Activated CD8-positive, alpha-beta T cell treated with anti-CD3 and anti-CD28 coated beads for 36 hours (primary cell): ENCODE measurements at regions not wholly inside any gene's neighbourhood (a gene's known extent, or its start where the extent isn't known, plus 50 kb on each side); places are given as distances from the start of the nearest gene placed in this dataset.

Experiments
- ATAC-seq: fragments of 200-7000 bp; cut with Tn5 transposase; one replicate; pipeline ENCODE4 v1.10.0; 2021; ENCODE audit warnings: mild to moderate bottlenecking, moderate library complexity
- CTCF ChIA-PET: fragments of 350-600 bp; sonication (Branson Sonifier 250); formaldehyde crosslinking; loops from one replicate; lab custom pipeline; 2021; ENCODE audit warnings: antibody characterized with exemption; lab: Charles Lee
- POLR2A ChIA-PET: fragments of 350-600 bp; sonication (Branson Sonifier 250); formaldehyde crosslinking; loops from one replicate; lab custom pipeline; 2021; ENCODE audit warnings: antibody characterized with exemption; lab: Charles Lee
- DNase-seq: peaks from one replicate; pipeline ENCODE4 v3.0.0-alpha.2; 2020
- H3K27ac Mint-ChIP-seq: one replicate; pipeline ENCODE4 v1.8.0; 2021; ENCODE audit warnings: mild to moderate bottlenecking, mixed read lengths
- H3K27me3 Mint-ChIP-seq: one replicate; pipeline ENCODE4 v1.8.0; 2021; ENCODE audit warnings: mixed read lengths
- H3K36me3 Mint-ChIP-seq: one replicate; pipeline ENCODE4 v1.8.0; 2021; ENCODE audit warnings: low read depth, mixed read lengths
- H3K4me1 Mint-ChIP-seq: one replicate; pipeline ENCODE4 v1.8.0; 2021; ENCODE audit warnings: low read depth, mixed read lengths
- H3K4me3 Mint-ChIP-seq: one replicate; pipeline ENCODE4 v1.8.0; 2021; ENCODE audit warnings: mild to moderate bottlenecking, moderate library complexity, mixed read lengths
- H3K9me3 Mint-ChIP-seq: one replicate; pipeline ENCODE4 v1.8.0; 2021; ENCODE audit warnings: mixed read lengths
- CTCF ChIP-seq: fragments of 200-600 bp; IDR thresholded peaks from one replicate; pipeline ENCODE4 v1.8.0; 2022; ENCODE audit warnings: antibody characterized with exemption, mild to moderate bottlenecking
- intact Hi-C: fragments of 100-400 bp; cut with micrococcal nuclease; formaldehyde crosslinking; loops from one replicate; pipeline ENCODE4 v1.10.0; 2022

GRCh38 chr2:217150236-217150635 is 290.4 kb upstream of the TNP1 start:
- Mint-ChIP-seq H3K27ac (no peak overlapping the region), H3K36me3 (no peaks in the 10 kb centered on the region), H3K4me1 (no peaks in the 10 kb centered on the region), H3K4me3 (no peak overlapping the region), H3K9me3 (no peaks in the 10 kb centered on the region), H3K27me3 (peaks cover 7% of the 10 kb centered on the region)
- ChIA-PET POLR2A (no interaction called here), CTCF (no interaction called here)
- intact Hi-C loops = no loop called here
- TF ChIP-seq CTCF = no peak
- DNase-seq (no peak), ATAC-seq (no peak)

DNA sequence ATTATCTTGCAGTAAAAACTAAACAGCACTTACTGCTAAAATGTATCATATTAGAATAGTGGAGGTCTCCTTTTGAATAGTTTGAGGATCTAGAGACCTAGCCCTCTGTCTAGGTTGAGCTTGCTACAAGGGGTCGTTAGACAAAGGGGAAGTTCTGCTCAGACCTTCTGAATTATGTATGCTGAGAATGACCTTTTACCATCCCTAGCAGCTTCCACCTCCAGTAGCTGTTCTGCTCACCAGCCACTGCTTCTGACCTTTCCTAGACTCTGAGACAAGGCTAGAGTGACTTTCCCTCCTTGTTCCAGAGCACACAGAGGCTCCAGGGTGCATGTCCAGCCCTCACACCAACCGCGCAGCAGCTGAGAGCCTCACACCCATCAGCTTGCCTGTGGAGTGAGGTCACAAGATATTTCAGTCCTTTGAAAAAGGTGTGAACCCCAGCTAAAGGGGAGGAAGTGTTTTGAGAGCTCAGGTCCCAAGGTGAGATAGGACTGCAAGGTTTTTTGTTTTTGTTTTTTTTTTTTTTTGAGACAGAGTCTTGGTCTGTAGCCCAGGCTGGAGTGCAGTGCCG is 289.3 kb upstream of the TNP1 start:
- Mint-ChIP-seq H3K4me1 (no peaks in the 10 kb centered on the region), H3K36me3 (no peaks in the 10 kb centered on the region), H3K27me3 (peaks cover 7% of the 10 kb centered on the region), H3K27ac (no peak overlapping the region), H3K4me3 (no peak overlapping the region), H3K9me3 (no peaks in the 10 kb centered on the region)
- POLR2A ChIA-PET = no interaction called here
- ATAC-seq = no peak
- CTCF ChIA-PET = interaction anchor here (1.2 kb wide), 1 partner anchor 462 kb away, joined by 3 read pairs; no protein-coding TSS in a partner anchor
- intact Hi-C loops = no loop called here
- TF ChIP-seq CTCF = no peak
- DNase-seq = no peak

- no peak for ATAC-seq
- Mint-ChIP-seq H3K9me3 (no peaks in the 10 kb centered on the region), H3K27ac (no peak overlapping the region), H3K4me1 (no peaks in the 10 kb centered on the region), H3K36me3 (no peaks in the 10 kb centered on the region), H3K4me3 (no peak overlapping the region), H3K27me3 (peaks cover 7% of the 10 kb centered on the region)
- no peak for TF ChIP-seq CTCF
- POLR2A ChIA-PET = no interaction called here
- CTCF ChIA-PET = interaction anchor here (1.3 kb wide), 1 partner anchor 89 kb away, joined by 3 read pairs; no protein-coding TSS in a partner anchor
- no peak for DNase-seq
- intact Hi-C loops = no loop called here
These were observed 288.0 kb upstream of the TNP1 start for GRCh38 chr2:217147818-217148217.

GRCh38 chr2:217146956-217147355 is 287.1 kb upstream of the TNP1 start:
- DNase-seq (no peak), ATAC-seq (no peak)
- Mint-ChIP-seq H3K4me1 (no peaks in the 10 kb centered on the region), H3K27ac (no peak overlapping the region), H3K36me3 (peaks cover 2% of the 10 kb centered on the region), H3K9me3 (peaks cover 6% of the 10 kb centered on the region), H3K4me3 (no peak overlapping the region), H3K27me3 (peaks cover 7% of the 10 kb centered on the region)
- TF ChIP-seq CTCF = no peak
- CTCF ChIA-PET = interaction anchor here (0.6 to 1.3 kb wide), 2 partner anchors 89 to 201 kb away, joined by 3 read pairs; no protein-coding TSS in a partner anchor
- POLR2A ChIA-PET = no interaction called here
- intact Hi-C loops = no loop called here

DNA sequence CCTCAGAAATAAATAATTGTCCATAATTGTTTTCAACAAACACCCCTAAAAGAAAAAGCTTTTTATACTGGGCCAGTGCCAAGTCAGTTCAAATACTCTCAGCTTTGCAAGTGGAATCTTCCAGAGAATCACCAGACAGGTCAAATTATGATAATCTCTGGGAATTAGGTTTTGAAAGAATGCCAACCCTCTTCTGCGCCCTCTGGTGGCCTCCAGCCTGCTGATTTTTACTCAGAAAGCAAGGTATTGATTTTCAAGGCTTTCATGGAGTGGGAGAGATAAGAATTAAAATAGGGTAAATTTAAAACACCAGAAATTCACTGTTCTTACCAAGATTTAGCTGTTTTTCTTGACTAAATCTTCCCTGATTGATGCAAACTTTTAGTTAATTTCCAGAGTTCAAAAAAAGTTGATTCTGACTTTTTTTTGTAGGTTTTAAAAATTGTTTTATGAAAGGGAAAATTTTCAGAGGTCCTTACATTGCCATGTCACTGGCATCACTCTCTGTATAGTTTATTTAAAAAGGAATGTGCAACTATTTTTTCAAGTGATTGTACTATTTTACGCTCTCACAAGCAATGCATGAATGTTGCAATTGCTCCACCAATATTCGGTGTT is 282.9 kb upstream of the TNP1 start:
- POLR2A ChIA-PET = no interaction called here
- Mint-ChIP-seq H3K9me3 (peaks cover 12% of the 10 kb centered on the region), H3K4me1 (no peaks in the 10 kb centered on the region), H3K27ac (no peak overlapping the region), H3K36me3 (peaks cover 2% of the 10 kb centered on the region), H3K4me3 (no peak overlapping the region), H3K27me3 (peaks cover 8% of the 10 kb centered on the region)
- CTCF ChIA-PET = interaction anchor here (0.7 to 1.5 kb wide), 8 partner anchors 13 to 368 kb away, joined by 3 to 4 read pairs (median 3); no protein-coding TSS in a partner anchor
- peak; percentile 59 for DNase-seq
- no peak for ATAC-seq
- peak; percentile 59 for TF ChIP-seq CTCF
- intact Hi-C loops = no loop called here
